HuH-7.5 (cell line): ENCODE measurements at regions not wholly inside any gene's neighbourhood (a gene's known extent, or its start where the extent isn't known, plus 50 kb on each side); places are given as distances from the start of the nearest gene placed in this dataset.
"Not testable (repeated sequence)": the region's sequence is repeated elsewhere in the genome, so short reads cannot be mapped to it uniquely, and the experiment has no call there.

Source experiments
- DNase-seq: peaks from one replicate; pipeline ENCODE4 v3.0.0; 2011; ENCODE audit warnings: low spot score

DNA sequence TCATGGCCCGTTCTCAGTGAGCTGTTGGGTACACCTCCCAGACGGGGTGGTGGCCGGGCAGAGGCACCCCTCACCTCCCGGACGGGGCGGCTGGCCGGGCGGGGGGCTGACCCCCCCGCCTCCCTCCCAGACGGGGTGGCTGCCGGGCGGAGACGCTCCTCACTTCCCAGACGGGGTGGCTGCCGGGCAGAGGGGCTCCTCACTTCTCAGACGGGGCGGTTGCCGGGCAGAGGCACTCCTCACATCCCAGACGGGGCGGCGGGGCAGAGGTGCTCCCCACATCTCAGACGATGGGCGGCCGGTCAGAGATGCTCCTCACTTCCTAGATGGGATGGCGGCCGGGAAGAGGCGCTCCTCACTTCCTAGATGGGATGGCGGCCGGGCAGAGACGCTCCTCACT is 129.7 kb upstream of the DAAM1 start:
- DNase-seq = not testable (repeated sequence)

DNA sequence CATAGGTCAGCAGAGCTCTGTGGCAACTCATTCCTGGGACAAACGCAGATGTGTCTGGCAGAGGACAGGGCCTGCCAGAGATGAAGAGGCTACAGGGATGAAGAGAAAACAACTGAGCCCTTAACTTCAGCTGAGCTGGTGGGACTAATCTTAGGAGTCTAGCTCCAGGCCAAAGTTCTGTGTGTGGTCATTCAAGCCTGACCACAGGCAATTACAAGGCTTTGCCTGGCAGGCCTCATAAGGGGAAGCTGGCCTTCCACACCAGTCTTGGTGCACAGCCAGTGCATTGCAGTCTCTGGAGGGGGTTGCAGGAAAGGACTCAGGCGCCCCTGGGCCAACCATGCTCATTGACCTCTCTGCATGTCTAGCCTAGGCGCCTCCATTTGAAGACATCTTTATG is 127.6 kb upstream of the DAAM1 start:
- DNase-seq = no peak

DNA sequence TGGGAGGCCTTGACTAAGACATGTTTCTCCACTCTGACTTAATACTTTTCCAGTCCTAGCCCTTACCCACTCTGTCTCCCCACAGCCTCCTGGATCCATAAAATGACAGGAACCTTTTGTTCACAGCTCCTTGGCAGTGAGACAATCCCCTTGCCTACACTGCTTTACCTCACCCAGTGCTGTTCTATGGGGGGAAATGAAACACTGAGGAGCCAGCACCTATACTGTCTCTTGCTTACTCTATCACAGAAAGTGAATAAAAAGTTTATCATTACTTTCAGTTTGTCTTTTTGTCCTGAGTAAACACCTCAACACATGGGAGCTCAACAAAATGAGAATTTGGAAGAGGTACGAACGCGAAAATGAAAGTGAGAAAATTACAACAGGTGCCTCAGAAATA is 127.2 kb upstream of the DAAM1 start:
- DNase-seq = no peak

DNA sequence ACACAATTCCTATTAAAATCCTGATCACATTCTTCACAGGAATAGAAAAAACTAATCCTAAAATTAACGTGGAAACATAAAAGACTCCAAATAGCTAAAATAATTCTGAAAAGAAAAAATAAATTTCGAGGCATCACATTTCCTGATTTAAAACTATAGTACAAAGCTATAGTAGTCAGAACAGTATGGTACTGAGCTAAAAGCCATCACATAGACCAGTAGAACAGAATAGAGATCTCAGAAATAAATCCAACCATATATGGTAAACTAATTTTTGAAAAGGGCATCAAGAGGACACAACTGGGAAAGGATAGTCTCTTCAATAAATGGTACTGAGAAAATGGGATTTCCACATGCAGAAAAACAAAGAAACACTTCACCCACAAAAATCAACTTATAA is 125.2 kb upstream of the DAAM1 start:
- no peak for DNase-seq

DNA sequence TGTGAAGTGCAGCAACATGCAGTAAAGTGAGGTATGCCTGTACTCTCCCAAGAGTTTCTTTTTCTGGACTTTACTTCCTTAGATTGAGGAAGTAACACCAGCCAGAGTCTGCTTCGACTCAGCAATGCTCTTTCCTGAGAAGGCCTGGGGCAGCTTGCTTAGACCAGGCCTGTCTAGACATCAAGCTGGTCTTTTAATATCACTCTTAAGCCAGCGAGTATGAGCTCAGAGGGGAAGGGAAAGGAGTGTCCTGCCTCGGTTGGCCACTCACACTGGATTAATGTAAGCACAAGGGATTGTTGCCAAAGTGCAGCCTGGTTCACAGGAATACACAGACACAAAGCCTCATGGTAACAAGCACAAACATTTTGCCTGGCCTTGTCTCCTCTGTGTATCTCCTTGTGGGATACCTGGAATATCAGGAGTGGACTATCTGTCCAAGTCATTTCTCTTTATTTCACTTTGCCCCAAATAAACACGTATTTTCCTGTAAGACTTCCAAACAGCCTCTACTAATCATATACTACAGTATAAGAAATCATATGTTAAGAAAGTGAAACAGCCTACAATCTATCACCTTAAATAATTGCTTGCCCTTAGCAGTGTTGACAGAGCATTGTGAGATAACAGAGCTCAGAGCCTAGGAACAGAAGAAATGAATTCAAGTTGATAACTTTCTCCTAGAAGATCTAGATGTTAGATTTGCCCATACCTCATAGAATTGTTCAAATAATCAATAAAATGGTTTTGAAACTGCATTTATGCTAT is 121.2 kb upstream of the DAAM1 start:
- DNase-seq = no peak

DNA sequence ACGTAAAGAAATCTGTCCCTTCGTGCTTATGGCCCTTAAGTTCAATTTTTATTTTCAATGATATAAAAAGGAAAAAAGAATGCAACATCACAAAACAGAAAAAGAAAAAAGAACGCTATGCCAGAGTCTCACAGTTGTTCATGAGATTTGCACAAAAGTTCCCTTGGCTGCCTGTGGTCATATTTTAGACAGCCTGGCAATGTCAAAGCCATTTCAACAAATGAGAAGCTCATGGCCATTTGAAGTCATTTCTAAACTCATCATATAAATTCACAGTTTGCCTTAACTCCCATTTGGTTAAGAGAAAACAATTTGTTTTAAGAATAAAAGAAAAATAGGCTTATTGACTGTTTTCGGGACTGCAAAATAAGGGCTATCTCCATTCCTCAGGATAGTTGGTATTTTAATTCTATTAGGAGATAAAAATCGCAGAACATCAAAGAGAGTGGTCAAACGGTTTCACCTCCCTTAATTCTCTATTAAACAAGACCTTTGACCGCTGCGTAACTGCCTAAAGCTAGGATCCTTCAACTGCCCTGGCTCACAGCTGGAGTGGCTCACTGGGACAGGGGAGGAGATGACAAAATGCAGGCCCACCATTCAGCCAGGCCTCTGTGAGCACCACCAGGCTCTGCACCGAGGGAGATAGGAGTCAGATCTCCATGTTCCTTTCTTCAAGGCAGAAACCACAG is 119.2 kb upstream of the DAAM1 start:
- DNase-seq = peak; percentile 21

DNA sequence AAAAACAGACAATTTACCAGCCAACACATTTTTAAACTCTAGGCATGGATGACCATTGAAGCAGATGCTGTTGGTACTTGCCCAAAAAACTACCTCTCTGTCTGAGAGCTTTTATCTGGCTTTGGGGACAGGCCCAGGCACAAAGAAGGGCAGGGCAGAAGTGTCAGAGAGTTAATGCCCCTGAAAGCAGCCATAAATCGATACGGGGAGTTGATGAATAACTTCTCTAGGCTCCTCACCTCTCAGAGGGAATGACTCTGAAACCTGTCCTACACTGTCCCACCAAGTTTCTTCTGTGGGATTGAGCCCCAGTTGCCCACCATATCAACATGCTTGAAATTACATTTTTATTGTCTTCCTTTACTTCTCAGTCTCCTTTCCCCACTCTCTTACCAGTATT is 113.0 kb upstream of the DAAM1 start:
- DNase-seq = peak; percentile 20

DNA sequence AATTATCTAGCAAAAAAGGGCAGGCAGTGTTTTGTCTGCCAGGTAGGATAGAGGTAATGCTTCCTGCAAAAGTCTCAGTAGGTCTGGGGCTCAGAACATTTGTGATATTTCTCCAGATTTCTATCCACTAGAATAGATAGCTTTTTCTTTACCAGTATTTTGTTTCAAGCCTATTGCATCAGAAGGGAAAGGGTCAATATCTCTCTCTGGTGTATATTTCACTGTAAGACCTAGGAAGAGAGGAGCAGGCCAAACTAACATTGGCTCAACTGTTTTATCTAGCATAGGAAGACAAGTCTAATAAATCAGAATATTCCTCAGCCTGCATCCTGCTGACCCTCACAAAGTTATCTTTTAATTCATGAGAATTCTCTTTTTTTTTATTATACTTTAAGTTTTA is 106.7 kb upstream of the DAAM1 start:
- no peak for DNase-seq

DNA sequence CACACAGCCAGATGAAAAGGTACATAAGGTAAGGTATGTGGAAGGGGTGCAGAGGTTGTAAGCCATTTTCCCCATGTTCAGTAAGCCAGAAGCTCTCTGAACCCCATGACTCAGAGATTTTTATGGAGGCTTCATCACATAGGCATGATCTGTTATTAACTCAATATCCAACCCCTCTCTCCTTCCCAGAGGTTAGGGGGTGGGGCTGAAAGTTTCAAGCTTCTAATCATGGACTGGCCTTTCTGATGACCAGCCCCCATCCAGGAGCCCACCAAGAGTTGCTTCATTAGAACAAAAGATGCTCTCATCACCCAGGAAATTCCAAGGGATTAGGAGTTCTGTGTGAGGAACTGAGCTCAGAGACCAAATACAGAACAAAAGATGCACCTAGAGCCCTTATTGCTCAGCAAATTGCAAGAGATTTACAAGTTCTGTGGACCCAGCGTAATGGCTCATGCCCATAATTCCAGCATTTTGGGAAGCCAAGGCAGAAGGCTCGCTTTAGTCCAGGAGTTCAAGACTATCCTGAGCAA is 103.2 kb upstream of the DAAM1 start:
- DNase-seq = no peak

DNA sequence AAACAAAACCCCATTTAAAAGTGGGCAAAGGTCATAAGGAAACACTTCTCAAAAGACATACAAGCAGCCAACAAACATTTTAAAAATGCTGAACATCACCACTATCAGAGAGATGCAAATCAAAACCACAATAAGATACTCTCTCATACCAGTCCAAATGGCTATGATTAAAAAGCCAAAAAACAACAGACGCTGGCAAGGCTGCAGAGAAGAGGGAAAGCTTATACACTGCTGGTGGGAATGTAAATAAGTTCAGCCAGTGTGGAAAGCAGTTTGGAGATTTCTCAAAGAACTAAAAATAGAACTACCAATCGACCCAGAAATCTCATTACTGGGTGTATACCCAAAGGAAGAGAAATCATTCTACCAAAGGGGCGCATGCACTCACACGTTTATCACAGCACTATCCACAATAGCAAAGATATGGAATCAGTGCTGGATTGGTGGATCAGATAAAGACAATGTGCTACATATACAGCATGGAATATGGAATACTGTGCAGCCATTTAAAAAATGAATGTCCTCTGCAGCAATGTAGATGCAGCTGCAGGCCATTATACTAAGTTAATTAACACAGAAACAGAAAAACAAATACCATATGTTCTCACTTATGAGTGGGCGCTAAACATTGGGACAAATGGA is 102.1 kb upstream of the DAAM1 start:
- DNase-seq = no peak

DNA sequence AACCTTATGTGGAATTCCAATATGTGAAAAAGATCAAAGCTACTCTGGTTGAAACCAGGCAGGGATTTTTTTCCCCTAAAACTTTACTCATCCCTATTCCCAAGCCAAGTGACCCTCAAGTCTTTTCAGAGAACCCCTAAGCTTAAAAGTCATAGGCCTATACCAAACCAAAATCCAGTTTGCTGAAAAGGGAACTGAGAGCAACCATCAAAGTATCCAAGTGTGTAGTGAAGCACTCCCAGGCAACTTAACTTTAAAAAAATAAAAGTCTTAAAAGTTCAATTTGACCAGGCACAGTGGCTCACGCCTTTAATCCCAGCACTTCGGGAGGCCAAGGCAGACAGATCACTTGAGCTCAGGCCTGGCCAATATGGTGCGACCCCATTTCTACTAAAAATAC is 101.2 kb upstream of the DAAM1 start:
- no peak for DNase-seq

DNA sequence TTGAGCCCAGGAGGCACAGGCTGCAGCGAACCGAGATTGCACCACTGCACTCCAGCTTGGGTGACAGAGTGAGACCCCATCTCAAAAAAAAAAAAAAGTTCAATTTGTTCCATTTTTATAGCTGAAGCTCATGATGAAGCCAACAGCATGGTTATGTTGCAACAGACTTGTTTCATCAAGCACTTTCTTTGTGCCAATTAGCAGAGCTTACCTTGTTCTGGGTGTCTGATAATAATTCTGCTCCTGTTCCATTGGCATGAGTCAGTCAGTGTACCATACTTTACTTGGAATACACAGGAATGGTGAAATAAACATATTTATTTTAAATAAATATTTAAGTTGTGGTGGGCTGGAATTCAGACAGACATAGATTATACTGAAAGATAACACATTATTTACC is 100.8 kb upstream of the DAAM1 start:
- no peak for DNase-seq

DNA sequence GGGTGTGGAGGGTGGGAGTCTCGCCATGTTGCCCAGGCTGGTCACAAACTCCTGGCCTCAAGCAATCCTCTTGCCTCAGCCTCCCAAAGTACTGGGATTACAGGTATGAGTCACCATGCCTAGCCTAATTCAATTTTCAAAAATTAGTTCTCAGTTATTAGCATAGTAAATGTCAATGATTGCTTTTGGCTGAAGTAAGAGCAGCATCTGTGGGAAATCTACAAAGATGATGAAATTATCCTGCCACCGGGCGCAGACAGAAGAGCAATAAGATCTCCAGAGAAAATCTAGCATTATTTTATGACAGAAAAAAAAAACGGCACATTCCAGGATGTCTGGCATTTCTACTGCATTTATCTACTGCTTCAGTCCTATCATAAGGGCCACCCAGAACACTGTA is 97.9 kb upstream of the DAAM1 start:
- no peak for DNase-seq

DNA sequence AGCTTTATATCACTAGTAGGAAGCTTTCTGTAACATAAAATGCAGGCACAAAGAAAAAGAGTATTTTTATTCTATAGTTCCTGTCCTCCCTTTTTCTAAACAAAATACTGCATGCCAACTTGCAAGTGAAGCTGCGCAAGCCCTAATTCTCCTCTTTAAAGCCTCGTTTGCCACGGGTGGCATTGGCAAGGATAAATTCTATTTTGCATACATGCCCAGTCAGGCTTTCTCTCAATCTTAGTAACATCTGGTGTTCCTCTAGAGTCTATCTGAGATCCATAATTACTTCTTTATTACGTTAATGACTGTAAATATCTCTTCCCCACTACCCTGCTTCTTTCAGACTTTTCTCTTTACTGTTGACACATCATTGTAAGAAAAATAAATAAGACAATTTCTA is 97.1 kb upstream of the DAAM1 start:
- no peak for DNase-seq

DNA sequence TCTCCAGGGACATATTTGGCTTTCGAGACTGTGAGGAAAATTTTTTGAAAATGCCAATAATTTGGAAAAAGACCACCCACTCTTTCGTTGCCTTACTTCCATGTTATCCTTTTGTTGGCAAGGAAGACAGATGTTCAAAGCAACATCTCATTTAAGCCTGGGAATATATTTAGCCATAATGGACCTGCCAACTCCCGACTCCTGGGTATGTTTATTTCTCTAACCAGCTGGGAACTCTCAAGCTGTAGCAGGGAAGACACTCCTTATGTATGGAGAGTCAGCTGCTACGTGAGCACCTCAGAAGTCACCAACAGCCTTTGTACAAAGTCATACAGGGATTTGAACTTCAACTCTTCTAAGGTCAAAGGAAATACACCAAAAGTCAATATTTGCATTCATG is 96.5 kb upstream of the DAAM1 start:
- DNase-seq = no peak

DNA sequence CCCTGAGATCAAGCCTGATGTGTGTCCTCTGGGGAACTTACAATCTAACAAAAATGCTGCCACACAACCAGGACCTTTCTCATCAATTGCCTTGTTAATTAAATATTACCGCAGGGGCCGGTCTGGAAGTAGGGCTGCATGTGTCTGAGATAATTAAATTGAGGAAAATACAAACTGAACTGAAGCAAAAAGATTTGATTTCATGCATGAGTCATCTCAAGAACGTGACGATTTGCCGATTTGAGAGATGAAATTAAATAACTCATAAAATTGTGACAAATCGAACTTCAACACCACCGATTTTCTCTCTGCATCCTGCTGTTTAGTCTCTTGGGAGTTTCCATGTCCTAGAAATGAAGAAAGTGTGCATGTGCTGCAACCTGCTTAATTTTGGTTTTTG is 94.6 kb upstream of the DAAM1 start:
- DNase-seq = no peak

DNA sequence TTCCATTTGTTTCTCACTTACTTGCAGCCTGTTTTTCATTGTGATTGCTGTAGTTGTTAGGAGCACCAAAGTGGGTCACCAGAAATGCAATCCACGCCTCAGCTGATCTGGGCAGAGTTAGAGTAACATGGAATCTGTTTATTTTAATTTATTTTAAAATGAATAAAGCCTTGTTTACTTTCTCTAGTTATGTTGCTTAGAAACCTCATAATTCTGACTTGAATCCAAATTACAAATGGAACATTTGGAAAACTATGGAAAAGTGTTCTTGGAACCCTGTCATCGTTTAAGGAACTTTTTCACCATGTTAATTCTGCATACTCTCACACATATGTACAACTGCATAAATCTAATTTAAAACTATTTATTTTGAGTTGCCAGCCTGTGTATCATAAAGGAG is 92.2 kb upstream of the DAAM1 start:
- no peak for DNase-seq

DNA sequence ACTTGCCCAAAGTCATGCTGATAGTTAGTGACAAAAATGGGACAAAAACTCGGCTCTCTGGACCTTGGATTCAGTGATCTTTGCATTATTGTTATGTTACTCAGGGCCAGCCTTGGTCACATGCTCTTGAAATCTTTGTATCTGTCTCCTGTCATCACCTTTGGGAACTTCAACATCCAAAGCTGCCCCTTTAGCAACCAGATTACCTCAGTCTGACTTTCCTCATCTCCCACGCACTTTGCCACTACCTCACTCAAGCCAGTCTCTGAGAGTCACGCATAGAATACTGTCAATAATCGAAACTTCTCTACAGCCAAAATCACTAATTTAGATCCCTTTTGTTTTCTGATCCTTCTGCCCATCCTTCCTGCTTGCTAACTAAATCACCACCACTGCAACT is 90.8 kb upstream of the DAAM1 start:
- no peak for DNase-seq

DNA sequence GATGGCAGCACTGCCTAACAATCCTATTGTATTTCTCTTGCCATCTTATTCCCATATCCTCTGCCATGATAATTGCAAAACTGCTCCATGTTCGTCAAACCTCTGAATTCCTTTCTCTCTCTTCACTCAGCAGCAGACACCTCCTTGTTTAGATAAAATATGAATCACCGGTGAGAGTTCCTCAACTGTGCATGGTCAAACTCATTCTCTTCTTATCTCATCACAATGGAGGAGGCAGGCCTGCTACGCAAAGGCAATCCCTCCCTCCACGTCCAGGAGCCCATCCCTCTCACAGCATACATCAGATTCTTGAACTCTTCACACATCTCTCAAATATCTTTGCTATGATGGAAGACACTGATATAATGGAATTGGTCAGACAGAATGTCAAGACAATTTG is 90.1 kb upstream of the DAAM1 start:
- no peak for DNase-seq

DNA sequence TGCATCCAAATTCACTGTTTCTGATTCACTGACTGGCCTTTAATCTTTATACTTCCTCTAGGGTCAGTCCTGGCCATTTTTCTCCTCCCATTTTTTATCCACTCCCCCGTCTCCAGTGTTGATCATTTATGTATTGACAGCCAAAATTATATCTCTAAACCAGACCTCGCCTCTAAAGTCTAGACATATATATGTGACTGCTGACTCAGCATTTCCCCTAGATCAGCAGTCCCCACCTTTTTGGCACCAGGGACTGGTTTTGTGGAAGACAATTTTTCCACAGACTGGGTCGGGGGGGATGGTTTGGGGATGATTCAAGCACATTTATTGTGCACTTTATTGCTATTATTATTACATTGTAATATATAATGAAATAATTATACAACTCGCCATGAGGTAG is 88.3 kb upstream of the DAAM1 start:
- no peak for DNase-seq

DNA sequence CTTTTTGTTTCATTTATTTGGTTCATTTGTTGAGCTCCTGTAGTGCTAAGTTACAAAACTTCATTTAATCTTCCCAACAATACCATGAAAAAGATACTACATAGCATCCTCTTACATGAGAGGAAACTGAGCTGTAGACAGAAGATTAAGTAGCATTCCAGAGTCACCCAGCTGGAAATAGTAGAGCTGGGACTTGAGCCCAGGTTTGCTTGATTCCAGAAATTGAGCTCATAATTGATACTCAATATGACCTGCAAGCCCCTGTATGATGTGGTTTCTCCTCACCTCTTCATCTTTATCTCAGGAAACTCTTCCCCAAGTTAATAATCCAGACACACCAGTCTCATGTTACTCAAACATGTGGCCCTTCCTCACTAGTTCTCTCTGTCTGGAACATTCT is 87.0 kb upstream of the DAAM1 start:
- DNase-seq = no peak

DNA sequence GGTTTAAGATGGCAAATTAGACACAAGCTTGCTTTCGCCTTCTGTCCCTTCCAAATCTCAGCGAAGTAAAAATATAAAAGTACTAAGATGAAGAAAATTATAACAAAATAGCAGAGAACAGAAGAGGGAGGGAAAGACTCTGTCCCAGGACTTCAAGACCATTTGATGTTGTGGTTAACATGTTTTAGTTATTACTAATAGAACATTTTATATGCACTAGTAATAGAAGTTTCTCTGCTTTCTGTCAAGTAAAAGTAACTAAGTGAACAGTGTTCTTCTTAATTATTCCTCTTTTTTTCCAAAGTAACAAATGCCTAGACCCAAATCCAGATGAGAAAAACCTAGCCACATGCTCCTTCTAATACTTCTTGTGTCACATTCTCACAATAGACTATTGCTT is 85.1 kb upstream of the DAAM1 start:
- no peak for DNase-seq

DNA sequence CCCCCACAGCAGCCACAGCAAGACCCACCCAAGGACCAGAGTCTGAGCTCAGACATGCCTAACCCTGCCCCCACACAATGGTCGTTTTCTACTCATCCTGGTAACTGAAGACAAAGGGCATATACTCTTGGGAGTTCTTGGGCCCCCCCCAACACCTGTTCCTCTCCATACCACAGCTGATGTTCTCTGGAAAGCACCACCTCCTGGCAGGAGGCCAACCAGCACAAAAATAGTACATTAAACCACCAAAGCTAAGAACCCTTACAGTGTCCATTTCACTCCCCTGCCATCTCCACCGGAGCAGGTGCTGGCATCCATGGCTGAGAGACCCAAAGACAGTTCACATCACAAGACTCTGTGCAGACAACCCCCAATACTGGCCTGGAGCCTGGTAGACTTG is 80.6 kb upstream of the DAAM1 start:
- DNase-seq = no peak
